ENCODE measurements at regions not wholly inside any gene's neighbourhood (a gene's known extent, or its start where the extent isn't known, plus 50 kb on each side); places are given as distances from the start of the nearest gene placed in this dataset.

DNA sequence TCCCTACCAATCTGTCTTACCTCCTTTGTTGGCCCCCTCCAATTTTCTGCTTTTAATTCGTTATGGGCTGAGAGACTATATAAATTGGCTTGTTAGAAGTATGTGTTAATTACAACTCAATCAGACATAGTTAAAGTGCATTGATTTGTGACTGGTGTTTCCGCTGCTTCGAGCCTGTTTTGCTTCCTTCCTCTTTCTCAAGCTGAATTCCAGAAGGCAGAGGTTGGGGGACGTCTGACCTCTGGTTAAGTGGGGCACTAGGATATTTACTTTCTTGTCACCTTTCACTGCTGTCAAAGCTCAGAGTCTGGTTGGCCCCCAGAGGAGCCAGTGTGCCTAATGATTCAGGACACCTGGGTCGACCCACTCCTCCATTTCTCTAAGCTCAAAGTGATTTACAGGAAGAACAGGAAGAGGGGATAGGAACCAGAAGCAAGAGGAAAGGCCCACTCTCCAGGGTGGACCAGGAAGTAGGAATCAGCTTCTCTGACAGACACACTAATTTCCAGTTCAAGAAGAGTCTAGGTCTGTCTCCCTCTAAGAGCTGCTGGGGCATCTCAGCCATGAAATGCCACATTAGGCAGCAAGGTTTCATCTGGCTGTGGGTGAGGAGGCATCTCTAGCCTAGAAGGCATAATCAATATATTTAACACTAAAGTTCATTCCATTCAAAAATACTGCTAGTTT, 397.2 kb upstream of the NPVF start:
- no peak for DNase-seq (ENCODE audit: low read depth)
- H3K4me3 ChIP-seq (ENCODE audit: low read length), result no peak overlapping the region
- no peak for TF ChIP-seq CTCF (IDR thresholded peaks at IDR 0.05; ENCODE audit: insufficient read depth, low read depth, low read length, missing control alignments)

GRCh38 chr7:25626451-25627131, 398.3 kb upstream of the NPVF start:
- no peak for DNase-seq (ENCODE audit: low read depth)
- no peak for TF ChIP-seq CTCF (IDR thresholded peaks at IDR 0.05; ENCODE audit: insufficient read depth, low read depth, low read length, missing control alignments)
- H3K4me3 ChIP-seq (ENCODE audit: low read length), result no peak overlapping the region

GRCh38 chr7:25628446-25628845, 400.2 kb upstream of the NPVF start:
- no peak overlapping the region for H3K4me3 ChIP-seq (ENCODE audit: low read length)
- TF ChIP-seq CTCF (IDR thresholded peaks at IDR 0.05; ENCODE audit: insufficient read depth, low read depth, low read length, missing control alignments), result no peak
- no peak for DNase-seq (ENCODE audit: low read depth)

GRCh38 chr7:25632616-25633015, 404.3 kb upstream of the NPVF start:
- no peak for DNase-seq (ENCODE audit: low read depth)

GRCh38 chr7:25633426-25634036, 405.2 kb upstream of the NPVF start:
- no peak overlapping the region for H3K4me3 ChIP-seq (ENCODE audit: low read length)
- DNase-seq (ENCODE audit: low read depth), result no peak
- no peak for TF ChIP-seq CTCF (IDR thresholded peaks at IDR 0.05; ENCODE audit: insufficient read depth, low read depth, low read length, missing control alignments)

More at GRCh38 chr7:25632616-25633015, 404.3 kb upstream of the NPVF start:
- no peak for TF ChIP-seq CTCF (IDR thresholded peaks at IDR 0.05; ENCODE audit: insufficient read depth, low read depth, low read length, missing control alignments)
- no peak overlapping the region for H3K4me3 ChIP-seq (ENCODE audit: low read length)

DNA sequence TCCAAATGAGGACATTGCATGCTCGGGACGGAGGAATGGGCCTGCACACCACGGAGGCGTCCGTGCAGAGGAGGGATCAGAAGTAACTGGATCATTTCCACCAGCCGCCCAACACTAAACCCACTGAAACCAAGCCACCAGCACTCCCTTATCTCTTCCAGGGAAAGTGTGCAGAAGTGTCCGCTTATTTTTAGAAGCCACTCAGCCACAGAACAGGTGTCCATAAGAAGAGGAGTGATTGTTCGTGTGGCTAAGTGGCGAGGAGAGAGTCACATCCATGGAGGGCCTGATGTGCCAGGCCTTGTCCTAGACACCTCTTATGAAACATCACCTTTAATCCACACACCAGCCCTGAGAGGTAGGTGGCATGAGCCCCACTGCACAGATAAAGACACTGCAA, 407.9 kb upstream of the NPVF start:
- DNase-seq (ENCODE audit: low read depth), result no peak
- TF ChIP-seq CTCF (IDR thresholded peaks at IDR 0.05; ENCODE audit: insufficient read depth, low read depth, low read length, missing control alignments), result no peak
- no peak overlapping the region for H3K4me3 ChIP-seq (ENCODE audit: low read length)
